ENCODE measurements at regions not wholly inside any gene's neighbourhood (a gene's known extent, or its start where the extent isn't known, plus 50 kb on each side); places are given as distances from the start of the nearest gene placed in this dataset.

GRCh38 chr15:29998033-29998432 is 84.7 kb upstream of the GOLGA8J start:
- Histone ChIP-seq H3K79me2 (ENCODE audit: insufficient read depth) (no peaks in the 10 kb centered on the region), H3K27ac (ENCODE audit: low read depth in 2 of 2, low read length in 1 of 2) (no peak overlapping the region), H3K9me3 (no peaks in the 10 kb centered on the region), H2AFZ (ENCODE audit: low read depth) (no peak overlapping the region), H3K4me1 (ENCODE audit: control insufficient read depth in 1 of 2, insufficient read depth in 2 of 2, low read depth in 1 of 2, low read length in 1 of 2) (no peaks in the 10 kb centered on the region), H3F3A (replicated peaks; ENCODE audit: insufficient read depth) (no peaks in the 10 kb centered on the region), H4K20me1 (ENCODE audit: insufficient read depth) (no peaks in the 10 kb centered on the region), H3K4me3 (ENCODE audit: low read depth in 2 of 2, low read length in 1 of 2) (no peak overlapping the region), H3K9me2 (no peaks in the 10 kb centered on the region), H3K4me2 (no peak overlapping the region), H3K9ac (no peak overlapping the region), H3K36me3 (replicated peaks in 1 of 2; ENCODE audit: control insufficient read depth in 1 of 2, insufficient read depth in 2 of 2, low read length in 1 of 2) (no peaks in the 10 kb centered on the region), H3K27me3 (ENCODE audit: insufficient read depth) (no peaks in the 10 kb centered on the region)
- TF ChIP-seq GABPA (IDR thresholded peaks at IDR 0.05; ENCODE audit: low read depth) (no peak), MAX (IDR thresholded peaks at IDR 0.05; ENCODE audit: low read depth) (no peak), RFX5 (IDR thresholded peaks at IDR 0.05; ENCODE audit: low read length) (no peak), GATA2 (CRISPR knock-in tag; IDR thresholded peaks at IDR 0.05) (no peak), REST (IDR thresholded peaks at IDR 0.05; ENCODE audit: low read depth, low read length) (no peak), JUND (IDR thresholded peaks at IDR 0.05) (no peak), FOXM1 (IDR thresholded peaks at IDR 0.05; ENCODE audit: low read depth) (no peak), SMC3 (IDR thresholded peaks at IDR 0.05; ENCODE audit: low read depth, low read length) (no peak), NFIC (IDR thresholded peaks at IDR 0.05; ENCODE audit: borderline replicate concordance) (no peak), USF1 (IDR thresholded peaks at IDR 0.05; ENCODE audit: borderline replicate concordance, low read depth) (no peak), TAF1 (IDR thresholded peaks at IDR 0.05; ENCODE audit: borderline replicate concordance, low read depth, low read length) (no peak)
- ChIA-PET CTCF (no interaction called here), POLR2A (no interaction called here)
- DNase-seq: no peak
- WGBS (ENCODE audit: low lambda C conversion rate): 7% methylated on average over 2 of the region's 2 CpGs

GRCh38 chr15:29997499-29997898 is 85.3 kb upstream of the GOLGA8J start:
- no peak overlapping the region for H2AFZ ChIP-seq (ENCODE audit: low read depth)
- H3K9ac ChIP-seq: no peak overlapping the region
- no peak overlapping the region for H3K4me2 ChIP-seq
- H3K9me3 ChIP-seq: no peaks in the 10 kb centered on the region
- H3K4me3 ChIP-seq (ENCODE audit: low read depth in 2 of 2, low read length in 1 of 2): no peak overlapping the region
- H3K36me3 ChIP-seq (replicated peaks in 1 of 2; ENCODE audit: control insufficient read depth in 1 of 2, insufficient read depth in 2 of 2, low read length in 1 of 2): no peaks in the 10 kb centered on the region
- no peaks in the 10 kb centered on the region for H4K20me1 ChIP-seq (ENCODE audit: insufficient read depth)
- no peaks in the 10 kb centered on the region for H3K9me2 ChIP-seq
- no peaks in the 10 kb centered on the region for H3K27me3 ChIP-seq (ENCODE audit: insufficient read depth)
- no peak overlapping the region for H3K27ac ChIP-seq (ENCODE audit: low read depth in 2 of 2, low read length in 1 of 2)
- ChIA-PET CTCF (no interaction called here), POLR2A (no interaction called here)
- no peaks in the 10 kb centered on the region for H3F3A ChIP-seq (replicated peaks; ENCODE audit: insufficient read depth)
- H3K79me2 ChIP-seq (ENCODE audit: insufficient read depth): no peaks in the 10 kb centered on the region
- DNase-seq: no peak
- 70% methylated on average over 6 of the region's 6 CpGs for WGBS (ENCODE audit: low lambda C conversion rate)
- H3K4me1 ChIP-seq (ENCODE audit: control insufficient read depth in 1 of 2, insufficient read depth in 2 of 2, low read depth in 1 of 2, low read length in 1 of 2): no peaks in the 10 kb centered on the region
- TF ChIP-seq RFX5 (IDR thresholded peaks at IDR 0.05; ENCODE audit: low read length) (no peak), TCF12 (IDR thresholded peaks at IDR 0.05) (no peak), USF1 (IDR thresholded peaks at IDR 0.05; ENCODE audit: borderline replicate concordance, low read depth) (no peak), TAF1 (IDR thresholded peaks at IDR 0.05; ENCODE audit: borderline replicate concordance, low read depth, low read length) (no peak), ZBTB33 (IDR thresholded peaks at IDR 0.05; ENCODE audit: borderline replicate concordance, low read depth) (no peak), MAX (IDR thresholded peaks at IDR 0.05; ENCODE audit: low read depth) (no peak), FOXJ3 (CRISPR knock-in tag; IDR thresholded peaks at IDR 0.05) (no peak), CHD2 (IDR thresholded peaks at IDR 0.05; ENCODE audit: low read length, partially characterized antibody) (no peak), REST (IDR thresholded peaks at IDR 0.05; ENCODE audit: low read depth, low read length) (no peak), YY1 (IDR thresholded peaks at IDR 0.05; ENCODE audit: low read depth) (no peak)
